ENCODE measurements at regions not wholly inside any gene's neighbourhood (a gene's known extent, or its start where the extent isn't known, plus 50 kb on each side); places are given as distances from the start of the nearest gene placed in this dataset.

DNA sequence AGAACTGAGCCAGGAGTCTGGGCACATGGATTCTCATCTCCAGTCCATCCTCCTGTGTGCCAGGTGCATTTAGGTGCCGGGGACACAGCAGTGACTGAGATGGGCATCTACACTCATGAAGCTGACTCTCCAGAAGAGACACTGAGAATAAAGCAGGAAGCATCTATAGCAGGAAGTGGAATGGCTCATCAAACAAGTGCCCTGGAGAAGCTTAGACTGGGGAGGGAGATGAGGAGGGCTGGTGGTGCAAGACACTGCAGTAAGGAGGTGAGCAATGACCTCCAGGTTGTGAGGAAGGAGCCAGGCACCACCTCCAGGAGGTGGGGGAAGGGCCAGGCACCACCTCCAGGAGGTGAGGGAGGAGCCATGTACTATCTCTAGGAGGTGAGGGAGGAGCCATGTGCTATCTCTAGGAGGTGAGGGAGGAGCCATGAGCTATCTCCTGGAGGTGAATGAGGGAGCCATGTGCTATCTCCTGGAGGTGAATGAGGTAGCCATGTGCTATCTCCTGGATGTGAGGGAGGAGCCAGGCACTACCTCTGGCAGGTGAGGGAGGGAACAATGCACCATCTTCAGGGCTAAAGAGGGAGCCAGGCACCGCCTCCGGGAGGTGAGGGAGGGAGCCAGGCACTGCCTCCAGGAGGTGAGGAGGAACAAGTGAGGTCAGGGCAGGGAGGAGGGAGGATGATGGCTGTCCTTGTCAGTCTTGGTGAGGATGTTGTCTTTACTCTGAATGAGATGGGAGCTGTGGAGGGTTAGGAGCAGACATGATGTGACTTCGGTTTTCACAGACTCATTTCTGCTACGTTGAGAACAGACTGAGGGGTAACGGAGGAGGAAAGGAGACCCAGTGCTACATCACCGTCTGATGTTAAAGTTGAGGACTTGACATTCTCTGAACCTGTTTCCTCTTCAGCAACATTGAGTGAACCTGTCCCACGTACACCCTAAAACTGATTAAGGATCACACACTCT is 961.9 kb upstream of the TMEM132C start:
- Histone ChIP-seq H3K36me3 (ENCODE audit: low read length) (no peaks in the 10 kb centered on the region), H3K4me2 (ENCODE audit: low read depth, low read length, poor library complexity, severe bottlenecking) (no peak overlapping the region), H3K27me3 (ENCODE audit: low read length) (no peaks in the 10 kb centered on the region), H3K79me2 (ENCODE audit: insufficient read depth, low read length) (no peaks in the 10 kb centered on the region), H3K9me2 (replicated peaks; ENCODE audit: insufficient read depth, low read length) (no peaks in the 10 kb centered on the region), H4K20me1 (ENCODE audit: low read depth, low read length) (no peaks in the 10 kb centered on the region), H2AFZ (ENCODE audit: low read depth, low read length, severe bottlenecking) (no peak overlapping the region), H3F3A (ENCODE audit: insufficient read depth) (no peaks in the 10 kb centered on the region), H3K4me3 (ENCODE audit: insufficient read depth, low read length, poor library complexity, severe bottlenecking) (no peak overlapping the region), H3K9ac (ENCODE audit: low read length) (no peak overlapping the region), H3K27ac (ENCODE audit: low read depth, low read length) (no peak overlapping the region), H3K9me3 (ENCODE audit: insufficient read depth, low read length) (no peaks in the 10 kb centered on the region)
- TF ChIP-seq, protein P1, sequence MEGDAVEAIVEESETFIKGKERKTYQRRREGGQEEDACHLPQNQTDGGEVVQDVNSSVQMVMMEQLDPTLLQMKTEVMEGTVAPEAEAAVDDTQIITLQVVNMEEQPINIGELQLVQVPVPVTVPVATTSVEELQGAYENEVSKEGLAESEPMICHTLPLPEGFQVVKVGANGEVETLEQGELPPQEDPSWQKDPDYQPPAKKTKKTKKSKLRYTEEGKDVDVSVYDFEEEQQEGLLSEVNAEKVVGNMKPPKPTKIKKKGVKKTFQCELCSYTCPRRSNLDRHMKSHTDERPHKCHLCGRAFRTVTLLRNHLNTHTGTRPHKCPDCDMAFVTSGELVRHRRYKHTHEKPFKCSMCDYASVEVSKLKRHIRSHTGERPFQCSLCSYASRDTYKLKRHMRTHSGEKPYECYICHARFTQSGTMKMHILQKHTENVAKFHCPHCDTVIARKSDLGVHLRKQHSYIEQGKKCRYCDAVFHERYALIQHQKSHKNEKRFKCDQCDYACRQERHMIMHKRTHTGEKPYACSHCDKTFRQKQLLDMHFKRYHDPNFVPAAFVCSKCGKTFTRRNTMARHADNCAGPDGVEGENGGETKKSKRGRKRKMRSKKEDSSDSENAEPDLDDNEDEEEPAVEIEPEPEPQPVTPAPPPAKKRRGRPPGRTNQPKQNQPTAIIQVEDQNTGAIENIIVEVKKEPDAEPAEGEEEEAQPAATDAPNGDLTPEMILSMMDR (IDR thresholded peaks at IDR 0.05; ENCODE audit: insufficient read depth, low read length, poor library complexity, severe bottlenecking), result no peak
- TF ChIP-seq EZH2phosphoT487 (conservative IDR thresholded peaks at IDR 0.05; ENCODE audit: low read length), result no peak

DNA sequence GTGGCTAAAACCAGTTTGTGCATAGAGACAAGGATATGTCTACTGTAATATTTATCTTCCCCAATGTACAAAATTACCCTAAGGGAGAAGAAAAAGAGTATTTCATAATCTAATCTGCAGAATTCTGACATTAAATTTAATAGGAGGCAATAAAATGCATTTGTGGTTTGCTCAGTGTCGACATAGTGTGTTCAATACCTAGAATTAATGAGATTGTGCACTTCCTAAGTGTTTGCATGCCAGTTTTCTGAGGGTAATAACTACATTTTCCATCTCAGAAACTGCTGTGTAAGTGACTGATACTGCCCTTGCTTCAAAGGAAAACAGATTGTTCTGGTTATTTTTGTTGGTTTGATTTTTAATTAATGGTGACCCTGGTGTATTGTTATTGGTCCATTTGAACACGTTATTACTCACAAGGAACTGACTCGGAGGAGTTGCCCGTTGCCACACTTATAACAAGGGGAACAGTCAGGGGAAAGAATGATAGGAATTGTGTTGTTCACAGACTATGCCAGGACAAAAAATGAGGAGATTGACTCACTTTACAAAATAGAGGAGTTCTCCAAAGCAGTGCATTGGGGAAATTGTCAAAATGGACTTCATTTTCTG is 960.3 kb upstream of the TMEM132C start:
- Histone ChIP-seq H2AFZ (ENCODE audit: low read depth, low read length, severe bottlenecking) (no peak overlapping the region), H3K27ac (ENCODE audit: low read depth, low read length) (no peak overlapping the region)

DNA sequence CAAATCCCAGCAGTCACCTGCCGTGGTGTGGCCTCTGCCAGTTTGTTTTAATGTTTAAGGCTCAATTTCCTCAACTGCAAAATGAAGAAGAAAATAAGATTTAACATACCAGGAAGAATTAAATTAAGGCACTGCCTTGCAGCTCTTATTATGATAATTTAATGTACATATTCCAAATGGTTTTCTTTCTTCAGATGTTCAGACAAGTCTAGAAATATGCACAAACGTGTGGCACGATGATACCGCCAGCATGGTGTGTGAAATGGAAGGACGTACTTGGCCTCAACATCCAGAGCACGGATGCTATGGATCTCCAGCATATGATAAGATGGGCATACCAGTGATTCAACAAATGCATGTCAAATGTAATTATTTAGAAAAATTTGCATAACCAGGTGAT is 959.4 kb upstream of the TMEM132C start:
- Histone ChIP-seq H3K4me3 (ENCODE audit: insufficient read depth, low read length, poor library complexity, severe bottlenecking) (no peak overlapping the region), H3K4me2 (ENCODE audit: low read depth, low read length, poor library complexity, severe bottlenecking) (no peak overlapping the region), H3K27ac (ENCODE audit: low read depth, low read length) (no peak overlapping the region)

More for the DNA sequence above, 960.3 kb upstream of the TMEM132C start:
- Histone ChIP-seq H3K9ac (ENCODE audit: low read length) (no peak overlapping the region), H3K9me3 (ENCODE audit: insufficient read depth, low read length) (no peaks in the 10 kb centered on the region), H3F3A (ENCODE audit: insufficient read depth) (no peaks in the 10 kb centered on the region), H3K9me2 (replicated peaks; ENCODE audit: insufficient read depth, low read length) (no peaks in the 10 kb centered on the region), H3K4me3 (ENCODE audit: insufficient read depth, low read length, poor library complexity, severe bottlenecking) (no peak overlapping the region), H3K27me3 (ENCODE audit: low read length) (no peaks in the 10 kb centered on the region), H3K36me3 (ENCODE audit: low read length) (no peaks in the 10 kb centered on the region), H3K79me2 (ENCODE audit: insufficient read depth, low read length) (no peaks in the 10 kb centered on the region), H3K4me2 (ENCODE audit: low read depth, low read length, poor library complexity, severe bottlenecking) (no peak overlapping the region), H4K20me1 (ENCODE audit: low read depth, low read length) (no peaks in the 10 kb centered on the region)
- TF ChIP-seq, protein P1 (IDR thresholded peaks at IDR 0.05; ENCODE audit: insufficient read depth, low read length, poor library complexity, severe bottlenecking), result no peak
- no peak for TF ChIP-seq EZH2phosphoT487 (conservative IDR thresholded peaks at IDR 0.05; ENCODE audit: low read length)

More for the DNA sequence above, 959.4 kb upstream of the TMEM132C start:
- H3K9ac ChIP-seq (ENCODE audit: low read length), result no peak overlapping the region
- H3K27me3 ChIP-seq (ENCODE audit: low read length), result no peaks in the 10 kb centered on the region
- H3F3A ChIP-seq (ENCODE audit: insufficient read depth), result no peaks in the 10 kb centered on the region
- no peaks in the 10 kb centered on the region for H4K20me1 ChIP-seq (ENCODE audit: low read depth, low read length)
- H2AFZ ChIP-seq (ENCODE audit: low read depth, low read length, severe bottlenecking), result no peak overlapping the region
- TF ChIP-seq, protein P1 (IDR thresholded peaks at IDR 0.05; ENCODE audit: insufficient read depth, low read length, poor library complexity, severe bottlenecking), result no peak
- H3K79me2 ChIP-seq (ENCODE audit: insufficient read depth, low read length), result no peaks in the 10 kb centered on the region
- H3K9me3 ChIP-seq (ENCODE audit: insufficient read depth, low read length), result no peaks in the 10 kb centered on the region
- H3K9me2 ChIP-seq (replicated peaks; ENCODE audit: insufficient read depth, low read length), result no peaks in the 10 kb centered on the region
- no peaks in the 10 kb centered on the region for H3K36me3 ChIP-seq (ENCODE audit: low read length)
